GM21529 (cell line): ENCODE measurements at regions not wholly inside any gene's neighbourhood (a gene's known extent, or its start where the extent isn't known, plus 50 kb on each side); places are given as distances from the start of the nearest gene placed in this dataset.

Experiments used
- ATAC-seq: cut with Tn5 transposase; IDR thresholded peaks from one replicate; pipeline ENCODE4 v1.9.1; 2021; ENCODE audit not compliant: unreplicated experiment

DNA sequence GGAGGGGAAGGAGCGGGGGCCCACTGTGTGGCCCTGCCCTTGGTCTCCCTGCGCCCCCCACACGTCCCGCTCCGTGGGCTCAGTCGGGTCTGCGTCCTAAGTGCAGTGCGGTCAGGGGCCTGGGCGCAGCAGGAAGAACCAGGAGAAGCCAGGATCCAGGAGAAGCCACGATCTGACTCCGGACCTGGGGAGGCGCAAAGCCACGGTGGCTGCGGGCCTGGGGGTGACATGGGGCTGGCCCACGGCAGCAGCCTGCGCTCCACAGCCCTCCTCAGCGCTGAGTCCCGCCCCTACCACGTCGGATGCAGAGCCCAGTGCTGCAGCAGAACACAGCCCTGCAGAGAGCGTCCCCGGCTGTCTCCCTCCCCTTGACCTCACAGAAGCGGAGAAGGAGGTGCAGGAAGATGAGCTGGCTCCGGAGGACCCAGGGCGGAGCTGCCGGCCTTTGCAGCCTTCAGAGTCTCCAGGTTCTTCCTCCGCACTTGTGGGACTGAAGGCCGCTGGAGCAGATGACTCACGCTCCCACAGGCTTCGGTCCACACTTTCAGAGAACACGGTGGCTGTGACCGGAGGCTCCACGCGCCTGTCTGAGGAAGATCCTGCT is 589.2 kb upstream of the SALL3 start:
- ATAC-seq, result no peak

DNA sequence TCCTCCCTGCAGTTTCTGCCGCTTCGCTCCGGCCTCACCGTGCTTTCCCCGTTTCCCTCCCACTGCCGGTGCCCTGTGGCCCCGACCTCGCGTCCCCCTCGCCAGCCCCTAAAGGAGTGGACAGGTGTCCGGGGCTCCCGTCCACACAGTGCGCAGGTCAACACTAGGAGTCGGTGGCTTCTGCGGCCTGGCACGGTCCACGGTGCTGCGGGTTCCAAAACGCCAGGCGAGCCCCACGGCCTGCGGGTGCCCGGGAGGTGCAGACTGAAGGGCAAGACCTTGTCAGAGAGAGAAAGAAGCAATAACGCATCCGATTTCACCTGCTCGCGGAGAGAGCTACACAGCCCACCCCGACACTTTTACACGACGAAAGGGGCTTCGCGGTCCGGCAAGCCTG is 588.7 kb upstream of the SALL3 start:
- no peak for ATAC-seq

DNA sequence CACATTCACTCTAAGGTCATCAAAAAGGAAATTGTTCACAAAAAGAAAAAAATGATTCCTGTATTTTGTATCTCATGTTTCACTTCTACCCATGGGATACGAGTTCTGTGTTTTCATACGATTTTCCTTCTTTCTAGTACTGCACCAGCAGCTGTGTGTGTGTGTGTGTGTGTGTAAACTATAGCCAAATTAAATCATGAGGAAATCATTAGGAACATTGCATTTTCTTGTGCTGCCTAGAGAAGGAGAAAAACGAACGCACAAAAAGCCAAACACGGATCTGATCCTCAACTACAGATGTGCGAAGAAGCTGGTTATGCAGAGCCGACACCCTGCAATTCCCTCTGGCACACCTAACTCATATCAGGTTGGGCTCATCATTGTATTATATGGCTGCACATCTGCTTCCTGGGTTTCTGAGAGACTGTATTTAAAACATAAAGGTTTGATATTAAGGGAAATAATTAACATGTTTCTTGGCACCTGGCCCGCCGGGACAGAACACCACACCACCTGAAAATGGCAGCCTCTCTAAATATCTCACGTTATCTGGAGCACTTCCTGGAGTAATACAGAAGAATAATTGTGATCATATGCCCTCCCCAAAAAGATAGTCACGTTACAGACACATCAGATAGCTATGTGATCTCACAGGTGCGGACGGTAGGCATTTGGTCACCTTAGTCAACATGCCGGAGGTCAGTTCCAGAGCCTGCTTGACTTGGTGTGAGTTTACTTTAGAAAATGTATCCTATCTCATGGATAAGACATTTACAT is 586.3 kb upstream of the SALL3 start:
- no peak for ATAC-seq

DNA sequence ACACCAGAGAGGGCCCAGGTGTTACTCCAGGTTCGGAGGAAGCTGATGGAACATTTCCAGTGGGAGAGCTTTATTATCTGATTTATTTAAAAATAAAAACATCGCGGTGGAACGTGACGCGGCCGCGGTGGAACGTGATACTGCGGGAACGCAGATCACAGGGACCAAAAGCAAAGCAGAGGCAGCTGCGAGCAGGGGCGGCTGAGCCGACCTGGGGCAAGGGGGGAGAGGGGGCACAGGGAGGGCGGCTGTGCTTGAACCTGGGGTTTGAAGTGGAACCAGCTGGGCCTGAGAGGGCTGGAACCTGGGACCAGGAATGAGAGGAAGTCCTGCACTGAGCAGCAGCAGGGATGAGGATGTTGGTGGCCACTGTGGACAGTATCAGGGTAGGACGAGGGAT is 583.5 kb upstream of the SALL3 start:
- no peak for ATAC-seq

DNA sequence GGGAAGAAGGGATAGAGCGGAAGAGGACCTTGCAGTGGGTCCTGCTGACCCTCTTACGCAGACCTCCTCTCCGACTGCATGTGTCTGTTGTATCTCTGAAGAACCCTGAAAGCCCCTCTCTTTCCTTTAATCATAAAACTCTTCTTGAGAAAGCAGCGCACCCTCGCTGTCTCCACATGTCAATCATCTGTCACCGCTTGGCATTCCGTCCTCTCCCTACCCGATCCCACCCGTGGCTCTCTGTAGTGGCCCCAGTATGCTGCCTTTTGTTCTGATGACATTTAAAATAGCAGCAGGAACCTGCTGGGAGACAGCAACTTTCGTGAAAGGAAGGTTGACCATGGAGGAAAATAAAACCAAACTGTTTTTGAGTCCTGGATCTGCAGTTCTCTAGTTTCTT is 582.9 kb upstream of the SALL3 start:
- ATAC-seq, result no peak

DNA sequence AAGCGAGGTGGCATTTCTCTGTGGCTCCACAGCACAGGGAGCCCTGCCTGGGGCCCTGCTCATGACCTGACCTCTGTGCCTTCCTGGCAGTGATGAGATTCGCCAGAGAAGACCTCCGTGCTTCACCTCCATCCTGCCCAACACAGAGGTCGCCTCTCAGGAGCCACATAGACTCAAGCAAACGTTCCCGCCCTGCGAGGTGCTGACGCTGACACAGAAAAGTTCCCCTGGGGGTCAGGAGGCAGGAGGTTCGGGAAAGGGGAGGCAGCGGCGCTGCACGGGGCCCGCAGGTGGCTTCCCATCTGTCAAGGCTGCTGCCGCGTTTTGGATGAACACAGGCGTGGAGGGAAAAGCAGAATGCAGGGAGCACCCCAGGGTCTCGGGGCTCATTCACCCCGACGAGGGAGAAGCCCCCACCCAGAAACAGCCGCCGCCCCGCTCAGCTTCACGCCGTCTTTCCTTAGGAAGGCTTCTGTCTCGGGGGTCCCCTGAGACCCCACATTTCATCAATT is 579.6 kb upstream of the SALL3 start:
- no peak for ATAC-seq

DNA sequence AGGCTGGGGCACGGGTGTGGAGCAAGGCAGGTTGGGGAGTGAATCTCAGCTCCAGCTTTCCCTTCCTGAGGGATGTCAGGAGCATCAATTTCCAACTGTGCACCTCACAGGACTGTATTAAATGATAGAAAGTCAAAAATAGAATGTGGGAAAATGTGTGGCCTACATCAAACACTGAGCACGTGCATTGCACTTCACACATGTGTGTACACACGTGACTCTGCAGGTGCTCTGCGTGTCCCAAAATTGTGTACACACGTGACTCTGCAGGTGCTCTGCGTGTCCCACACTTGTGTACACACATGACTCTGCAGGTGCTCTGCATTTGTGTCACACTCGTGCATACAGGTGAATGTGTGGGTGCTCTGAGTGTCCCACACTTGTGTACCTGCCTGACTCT is 577.2 kb upstream of the SALL3 start:
- ATAC-seq, result no peak

DNA sequence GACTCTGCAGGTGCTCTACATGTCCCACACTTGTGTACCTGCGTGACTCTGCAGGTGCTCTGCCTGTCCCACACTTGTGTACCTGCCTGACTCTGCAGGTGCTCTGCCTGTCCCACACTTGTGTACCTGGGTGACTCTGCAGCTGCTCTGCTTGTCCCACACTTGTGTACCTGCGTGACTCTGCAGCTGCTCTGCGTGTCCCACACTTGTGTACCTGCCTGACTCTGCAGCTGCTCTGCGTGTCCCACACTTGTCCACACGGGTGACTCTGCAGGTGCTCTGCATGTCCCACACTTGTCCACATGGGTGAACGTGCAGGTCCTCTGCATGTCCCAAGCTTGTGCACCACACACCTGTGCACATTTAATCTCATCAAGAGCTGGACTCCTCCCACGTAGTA is 576.7 kb upstream of the SALL3 start:
- no peak for ATAC-seq

DNA sequence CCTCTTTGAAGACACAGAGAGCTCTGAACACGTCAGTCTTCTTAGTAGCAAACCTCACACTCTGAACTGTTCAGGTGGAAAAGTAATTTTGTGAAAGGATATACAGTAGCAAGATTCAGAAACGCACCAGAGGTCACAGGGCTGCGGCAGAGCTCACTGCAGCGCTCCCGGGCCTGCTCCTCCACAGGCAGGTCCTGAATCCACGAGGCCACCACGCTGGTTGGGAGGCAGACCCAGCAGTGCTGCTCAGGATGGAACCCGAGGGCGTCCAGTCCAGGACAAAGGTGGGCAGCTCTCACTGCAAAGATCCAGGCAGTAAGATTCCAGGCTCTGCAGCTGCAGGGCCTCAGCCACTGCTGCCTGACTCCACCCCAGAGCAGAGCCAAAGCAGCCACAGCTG is 576.2 kb upstream of the SALL3 start:
- no peak for ATAC-seq

DNA sequence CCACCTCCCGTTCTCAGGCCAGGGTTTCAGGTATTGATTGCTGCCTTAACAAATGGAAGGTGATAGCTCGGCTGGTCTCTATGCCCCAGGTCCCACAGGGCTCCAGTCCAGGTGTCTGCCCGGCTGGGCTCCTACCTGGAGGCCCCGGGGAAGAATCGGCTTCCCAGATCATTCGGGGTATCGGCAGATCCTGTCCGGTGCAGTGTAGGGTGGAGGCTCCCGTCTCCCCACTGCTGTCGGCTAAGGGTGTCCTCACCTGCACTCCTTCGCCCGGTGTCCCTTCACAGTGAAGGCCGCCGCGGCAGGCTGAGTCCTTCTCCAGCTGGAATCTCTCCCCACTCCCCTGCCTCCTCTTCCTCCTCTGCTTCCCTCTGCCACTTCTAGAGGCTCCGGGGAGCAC is 573.9 kb upstream of the SALL3 start:
- no peak for ATAC-seq

DNA sequence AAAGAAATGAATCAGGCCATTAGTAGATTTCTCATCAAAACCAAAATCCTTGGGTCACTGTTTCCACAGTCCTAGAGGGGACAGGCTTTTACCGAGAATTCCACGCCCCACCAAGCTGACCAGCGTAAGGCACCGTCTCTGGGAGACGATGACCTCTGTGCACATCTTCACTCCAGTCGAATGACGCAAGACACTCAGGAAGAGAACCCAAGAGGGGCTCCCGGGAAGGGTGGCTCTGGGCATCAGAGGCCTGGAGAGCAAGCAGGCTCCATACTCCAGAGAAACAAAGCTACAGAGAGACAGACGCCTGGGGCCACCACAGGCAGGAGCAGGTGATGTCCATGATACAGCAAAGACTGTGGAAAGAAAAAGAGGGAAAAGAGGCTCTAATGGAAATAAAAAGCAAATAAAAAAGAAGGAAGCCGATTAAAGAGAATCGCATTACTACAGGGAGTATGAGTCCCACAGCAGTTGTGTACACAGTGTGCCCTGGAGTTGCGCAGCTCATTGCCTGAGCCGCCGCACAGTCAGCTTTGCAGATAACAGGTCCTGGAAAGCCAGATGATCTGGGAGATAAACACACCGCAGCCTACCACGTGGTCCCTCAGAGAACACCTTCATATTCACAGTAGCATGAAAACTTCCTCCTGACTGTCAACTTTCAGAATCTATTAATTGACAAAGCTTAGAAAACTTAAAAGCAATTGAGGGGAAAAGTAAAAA is 572.7 kb upstream of the SALL3 start:
- ATAC-seq, result no peak

DNA sequence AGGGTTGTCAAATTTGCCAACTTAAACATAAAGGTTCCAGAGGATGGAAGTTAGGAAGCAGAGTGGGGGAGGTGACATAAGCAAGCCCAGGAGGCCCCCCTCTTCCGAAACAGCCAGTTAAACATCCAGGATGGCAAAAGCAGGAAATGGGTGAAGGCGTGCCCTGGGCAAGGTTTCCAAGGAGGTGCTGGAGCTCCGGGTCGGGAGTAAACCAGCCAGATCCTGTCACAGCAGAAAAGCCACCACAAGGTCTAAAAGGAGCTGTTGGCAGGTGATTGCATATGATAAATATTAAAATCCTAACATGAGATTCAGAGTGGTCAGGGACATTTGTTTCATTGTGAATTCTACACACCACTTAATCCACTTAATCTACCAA is 572.2 kb upstream of the SALL3 start:
- no peak for ATAC-seq

DNA sequence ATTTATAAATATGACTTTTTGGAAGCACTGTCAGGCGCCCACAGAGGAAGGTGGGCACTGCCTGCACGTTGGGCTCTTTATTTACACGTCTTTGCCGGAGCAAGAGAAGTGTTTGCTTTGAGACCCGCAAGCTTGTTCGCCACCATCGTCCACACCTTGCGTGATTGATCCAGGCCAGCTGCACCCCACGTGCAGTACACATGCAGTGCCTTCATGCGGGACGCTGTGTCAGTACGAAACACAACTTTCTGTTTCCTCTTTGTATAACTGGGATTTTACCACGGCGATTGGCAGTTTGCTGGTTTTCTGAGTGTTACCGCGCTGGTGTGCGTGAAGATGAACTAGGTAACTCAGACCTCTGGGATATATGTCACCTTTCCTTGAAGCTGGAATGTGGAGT is 571.0 kb upstream of the SALL3 start:
- no peak for ATAC-seq

DNA sequence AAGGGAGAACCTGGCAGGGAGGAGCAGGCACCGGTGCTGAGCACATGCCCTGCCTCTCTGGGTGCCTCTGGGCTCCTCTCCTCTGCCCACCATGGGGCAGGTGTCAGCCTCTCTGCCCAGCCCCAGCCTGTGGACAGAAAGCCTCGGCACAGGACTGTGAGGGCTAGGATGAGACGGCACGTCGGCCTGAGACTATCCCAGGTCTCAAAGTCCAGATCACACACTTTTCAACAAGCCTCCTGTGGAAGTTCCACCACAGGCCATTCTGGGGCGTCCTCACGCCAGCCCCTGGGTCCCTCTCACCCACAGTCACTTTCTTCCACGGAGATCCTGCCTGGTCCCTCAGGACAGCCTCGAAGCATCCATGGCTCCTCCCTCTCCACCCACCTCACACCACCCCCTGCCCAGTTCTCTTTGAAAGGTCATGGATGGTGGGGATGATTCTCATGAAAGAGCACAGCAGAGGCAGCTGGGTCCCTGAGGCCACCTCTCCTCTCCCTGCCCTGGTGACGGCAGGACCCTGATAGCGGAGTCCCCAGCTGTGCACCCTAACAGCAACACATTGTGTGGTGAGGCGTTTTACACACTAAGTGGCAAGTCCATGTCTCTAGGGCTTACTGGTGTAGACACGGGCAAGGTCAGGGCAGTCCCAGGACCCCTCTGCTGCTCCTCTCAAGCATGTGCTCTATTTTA is 569.4 kb upstream of the SALL3 start:
- ATAC-seq, result no peak

DNA sequence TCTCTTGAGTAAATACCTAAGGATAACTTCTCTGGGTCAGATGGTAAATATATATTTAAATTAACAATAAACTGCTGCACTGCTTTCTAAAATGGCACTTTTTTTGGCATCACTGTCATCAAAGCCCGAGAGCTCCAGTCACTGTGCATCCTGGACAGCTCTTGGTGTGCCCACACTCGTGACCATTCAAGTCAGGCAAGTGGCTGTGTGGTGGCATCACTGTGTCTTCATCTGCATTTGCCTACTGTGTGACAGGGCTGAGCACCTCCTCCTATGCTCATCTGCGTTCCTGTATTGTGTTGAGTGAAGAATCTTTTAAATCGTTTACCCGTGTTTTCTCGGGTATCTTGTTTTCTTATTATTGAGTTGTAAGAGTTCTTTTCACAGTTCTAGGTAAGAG is 568.1 kb upstream of the SALL3 start:
- ATAC-seq, result no peak

DNA sequence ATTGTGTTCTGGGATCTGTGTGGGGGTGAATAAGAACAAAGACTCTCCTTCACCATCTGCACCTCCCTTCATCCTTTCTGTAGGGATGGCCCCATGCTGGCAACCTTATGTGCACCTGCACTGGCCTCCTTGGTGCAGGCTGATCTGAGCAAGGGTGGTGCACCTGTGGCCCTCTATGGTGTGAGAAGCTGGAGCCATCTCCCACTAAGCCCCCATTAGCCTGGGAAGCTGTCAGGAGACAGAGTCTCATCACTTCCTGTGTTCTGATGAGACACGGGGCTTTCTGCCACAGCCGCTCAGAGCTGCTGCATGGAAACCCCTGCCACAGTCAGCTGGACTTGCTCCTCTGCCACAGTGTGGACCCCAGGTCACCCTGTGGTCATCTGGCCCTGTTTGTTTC is 565.3 kb upstream of the SALL3 start:
- ATAC-seq, result no peak

DNA sequence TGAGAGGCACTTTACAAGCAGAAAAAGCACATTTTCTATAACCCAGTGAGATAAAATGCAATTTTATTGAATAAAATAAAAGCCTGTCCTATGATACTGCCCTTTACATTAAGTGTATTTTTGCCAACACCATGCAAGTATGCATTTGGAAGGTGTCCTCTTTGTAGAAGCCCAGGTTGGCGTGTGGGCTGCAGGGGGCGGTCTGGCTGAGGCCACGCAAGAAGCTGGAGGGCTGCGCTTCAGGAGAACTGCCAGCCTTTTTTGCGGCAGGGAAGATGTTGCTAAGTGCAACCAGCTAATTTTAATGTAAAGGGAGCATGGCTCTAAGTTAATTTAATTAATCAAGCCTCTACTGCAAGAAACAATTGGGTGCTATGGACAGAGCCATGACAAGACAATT is 562.8 kb upstream of the SALL3 start:
- no peak for ATAC-seq

DNA sequence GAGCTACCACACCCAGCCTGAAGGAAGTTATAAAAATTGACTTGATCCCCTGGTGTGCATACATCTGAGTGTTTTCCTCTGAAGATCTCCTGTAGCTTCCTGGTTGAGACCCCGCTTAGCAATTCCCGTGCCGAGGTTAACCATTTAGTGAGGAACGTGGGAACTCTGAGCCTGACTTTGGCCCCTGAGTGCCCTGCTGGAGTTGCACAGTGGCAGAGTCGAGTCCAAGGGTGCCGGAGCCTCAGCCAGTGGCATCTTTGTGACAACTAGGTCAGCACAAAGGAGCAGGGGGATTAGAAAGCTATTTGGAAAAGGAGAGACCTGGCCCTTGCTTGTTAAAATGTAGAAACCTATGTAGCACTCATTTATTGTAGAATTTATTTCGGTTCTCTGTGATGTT is 561.2 kb upstream of the SALL3 start:
- no peak for ATAC-seq

DNA sequence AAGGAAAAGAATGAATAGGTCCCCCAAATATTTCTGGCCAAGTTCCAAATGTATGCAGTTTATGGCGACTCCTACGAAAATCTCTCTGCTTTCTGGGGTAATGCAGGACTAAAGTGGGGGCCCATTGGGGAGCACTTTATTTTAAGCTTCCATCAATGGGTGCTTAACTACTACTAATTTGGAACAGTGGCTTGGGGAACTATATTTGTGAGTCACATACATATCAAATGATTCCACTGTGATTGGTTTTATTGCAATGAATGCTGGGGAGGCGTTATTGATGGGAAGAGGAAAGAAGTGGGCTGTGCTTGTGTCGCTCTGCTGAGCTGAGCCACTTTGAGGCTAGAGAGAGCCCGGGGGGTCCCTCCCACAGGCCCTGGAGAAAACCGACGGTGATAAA is 560.4 kb upstream of the SALL3 start:
- no peak for ATAC-seq

DNA sequence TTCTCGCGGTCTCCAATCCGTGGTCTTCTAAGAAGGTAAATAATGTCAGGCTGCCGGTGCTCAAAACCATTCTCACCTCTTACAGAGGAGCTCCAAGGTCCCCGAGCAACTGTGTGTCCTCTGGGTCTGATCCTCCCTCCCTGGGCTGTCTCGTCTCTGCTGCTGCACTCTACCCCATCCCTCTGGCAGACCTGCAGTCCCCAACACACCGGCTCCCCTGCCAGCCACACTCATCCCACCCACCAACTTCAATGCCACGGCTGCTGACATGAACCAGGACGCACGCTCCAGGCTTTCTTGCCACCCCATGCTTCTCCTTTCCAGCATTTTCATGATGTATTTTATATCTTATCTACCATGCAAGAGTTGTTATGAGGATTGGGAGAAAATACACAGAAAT is 559.5 kb upstream of the SALL3 start:
- ATAC-seq, result no peak

DNA sequence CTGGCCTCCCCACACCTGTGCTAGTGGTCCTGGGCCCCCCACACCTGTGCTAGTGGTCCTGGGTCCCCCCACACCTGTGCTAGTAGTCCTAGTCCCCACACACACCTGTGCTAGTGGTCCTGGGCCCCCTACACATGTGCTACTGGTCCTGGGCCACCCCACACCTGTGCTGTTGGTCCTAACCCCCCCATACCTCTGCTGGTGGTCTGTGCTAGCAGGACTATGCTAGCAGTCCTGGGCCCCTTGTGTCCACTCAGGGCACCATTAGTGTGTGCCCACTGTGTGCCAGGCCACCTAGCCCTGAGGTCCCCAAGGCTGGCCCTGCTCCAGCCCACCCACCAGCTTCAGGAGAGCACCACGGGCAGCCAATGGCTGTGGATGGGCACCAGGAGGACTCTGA is 558.2 kb upstream of the SALL3 start:
- ATAC-seq, result no peak

DNA sequence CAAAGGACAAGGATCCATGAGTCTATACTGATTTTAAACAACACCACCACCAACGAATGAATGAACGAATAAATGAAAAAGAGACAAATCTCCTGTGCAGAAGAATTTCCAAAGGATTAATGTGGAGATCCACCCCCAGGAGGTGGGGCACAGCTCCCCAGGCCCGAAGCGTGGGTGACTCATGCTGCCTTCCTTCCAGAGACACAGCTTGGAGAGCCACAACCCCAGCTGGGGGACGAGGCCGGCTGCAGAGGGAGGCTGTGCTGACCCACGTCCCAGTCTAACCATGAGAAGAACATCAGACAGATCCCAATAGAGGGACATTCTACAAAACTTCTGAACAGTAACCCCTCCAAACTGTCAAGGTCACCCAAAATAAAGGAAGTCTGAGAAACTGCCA is 557.3 kb upstream of the SALL3 start:
- ATAC-seq, result no peak
